H9 (cell line): ENCODE measurements at regions not wholly inside any gene's neighbourhood (a gene's known extent, or its start where the extent isn't known, plus 50 kb on each side); places are given as distances from the start of the nearest gene placed in this dataset.
"Not testable (repeated sequence)": the region's sequence is repeated elsewhere in the genome, so short reads cannot be mapped to it uniquely, and the experiment has no call there.

Experiments used
- DNase-seq: peaks from one replicate; pipeline ENCODE4 v3.0.0-alpha.2; 2017
- H2AFZ ChIP-seq: one replicate; pipeline ENCODE4 v1.6.1; 2013; ENCODE audit warnings: mild to moderate bottlenecking, low read length, control low read depth, moderate library complexity
- H2AK5ac ChIP-seq: 2 replicates; pipeline ENCODE4 v1.6.1; 2013; ENCODE audit warnings: low read length, control low read depth, mixed read lengths; ENCODE audit not compliant: insufficient read length
- H2BK120ac ChIP-seq: one replicate; pipeline ENCODE4 v1.6.1; 2013; ENCODE audit warnings: low read depth, mild to moderate bottlenecking, low read length, control low read depth, inconsistent platforms; ENCODE audit not compliant: poor library complexity, severe bottlenecking
- H2BK12ac ChIP-seq: 2 replicates; pipeline ENCODE4 v1.6.1; 2013; ENCODE audit warnings: low read length, control low read depth, mixed read lengths, low read depth; ENCODE audit not compliant: insufficient read length
- H2BK15ac ChIP-seq: 2 replicates; pipeline ENCODE4 v1.6.1; 2013; ENCODE audit warnings: low read depth, low read length, control low read depth
- H2BK20ac ChIP-seq: one replicate; pipeline ENCODE4 v1.6.1; 2013; ENCODE audit warnings: low read depth, mild to moderate bottlenecking, low read length, control low read depth, inconsistent platforms; ENCODE audit not compliant: poor library complexity, severe bottlenecking
- H2BK5ac ChIP-seq: 2 replicates; pipeline ENCODE4 v1.6.1; 2013; ENCODE audit warnings: low read length, control low read depth, mixed read lengths; ENCODE audit not compliant: insufficient read length
- H3K14ac ChIP-seq: 2 replicates; pipeline ENCODE4 v1.6.1; 2013; ENCODE audit warnings: low read length, control low read depth; ENCODE audit not compliant: insufficient read depth
- H3K18ac ChIP-seq: 2 replicates; pipeline ENCODE4 v1.6.1; 2013; ENCODE audit warnings: low read depth, mild to moderate bottlenecking, mixed read lengths, low read length, control low read depth; ENCODE audit not compliant: insufficient read length
- H3K23ac ChIP-seq: 2 replicates; pipeline ENCODE4 v1.6.1; 2013; ENCODE audit warnings: low read length, control low read depth, mixed read lengths, low read depth; ENCODE audit not compliant: insufficient read length
- H3K23me2 ChIP-seq: 2 replicates; pipeline ENCODE4 v1.6.1; 2013; ENCODE audit warnings: low read depth, mild to moderate bottlenecking, mixed read lengths, low read length, control low read depth; ENCODE audit not compliant: insufficient read length, poor library complexity, severe bottlenecking
- H3K27ac ChIP-seq: 2 replicates; pipeline ENCODE4 v1.5.1; 2013; ENCODE audit warnings: low read length, control low read depth, mixed read lengths, low read depth; ENCODE audit not compliant: insufficient read length
- H3K27me3 ChIP-seq: 2 replicates; pipeline ENCODE4 v1.6.1; 2013; ENCODE audit warnings: low read length, control low read depth, inconsistent platforms; ENCODE audit not compliant: insufficient read depth
- H3K4ac ChIP-seq: 2 replicates; pipeline ENCODE4 v1.6.1; 2013; ENCODE audit warnings: low read depth, mild to moderate bottlenecking, control low read depth, inconsistent platforms, low read length, moderate library complexity
- H3K4me1 ChIP-seq: 2 replicates; pipeline ENCODE4 v1.6.1; 2013; ENCODE audit warnings: low read length, control low read depth, inconsistent platforms; ENCODE audit not compliant: insufficient read depth
- H3K4me2 ChIP-seq: 2 replicates; pipeline ENCODE4 v1.6.1; 2013; ENCODE audit warnings: low read length, control low read depth, mixed read lengths; ENCODE audit not compliant: insufficient read length, insufficient read depth
- H3K56ac ChIP-seq: 2 replicates; pipeline ENCODE4 v1.6.1; 2013; ENCODE audit warnings: low read depth, mild to moderate bottlenecking, mixed read lengths, low read length, control low read depth; ENCODE audit not compliant: insufficient read length
- H3K79me1 ChIP-seq: 2 replicates; pipeline ENCODE4 v1.6.1; 2013; ENCODE audit warnings: low read depth, mild to moderate bottlenecking, moderate library complexity, low read length, control low read depth, inconsistent platforms; ENCODE audit not compliant: insufficient read depth, poor library complexity, severe bottlenecking
- H3K79me2 ChIP-seq: 2 replicates; pipeline ENCODE4 v1.6.1; 2013; ENCODE audit warnings: low read length, control low read depth, inconsistent platforms; ENCODE audit not compliant: insufficient read depth
- H3K9ac ChIP-seq: 2 replicates; pipeline ENCODE4 v1.6.1; 2013; ENCODE audit warnings: low read length, control low read depth, mixed read lengths; ENCODE audit not compliant: insufficient read length; ENCODE audit errors: extremely low read depth
- H3K9me3 ChIP-seq: one replicate; pipeline ENCODE4 v1.6.1; 2013; ENCODE audit warnings: low read depth, low read length, inconsistent platforms; ENCODE audit not compliant: control insufficient read depth
- H3T11ph ChIP-seq: one replicate; pipeline ENCODE4 v1.6.1; 2013; ENCODE audit warnings: mild to moderate bottlenecking, low read length, control low read depth, inconsistent platforms
- H4K20me1 ChIP-seq: one replicate; pipeline ENCODE4 v1.6.1; 2013; ENCODE audit not compliant: control insufficient read depth, insufficient read length, insufficient read depth
- H4K5ac ChIP-seq: 2 replicates; pipeline ENCODE4 v1.6.1; 2013; ENCODE audit warnings: low read depth, mild to moderate bottlenecking, mixed read lengths, low read length, control low read depth; ENCODE audit not compliant: insufficient read length
- H4K8ac ChIP-seq: replicated peaks from 2 replicates; pipeline ENCODE4 v1.6.1; 2013; ENCODE audit warnings: low read length, control low read depth, mixed read lengths, low read depth; ENCODE audit not compliant: insufficient read length
- H4K91ac ChIP-seq: 2 replicates; pipeline ENCODE4 v1.6.1; 2013; ENCODE audit warnings: low read depth, mild to moderate bottlenecking, moderate library complexity, mixed read lengths, low read length, control low read depth; ENCODE audit not compliant: insufficient read length
- H3K27ac Mint-ChIP-seq, 3 experiments: 2 replicates in 2 of 3; 3 replicates in 1 of 3; pipeline ENCODE4 v1.8.0; 2020 to 2021; ENCODE audit warnings: mixed read lengths in 3 of 3, mild to moderate bottlenecking in 1 of 3, moderate library complexity in 1 of 3
- H3K27me3 Mint-ChIP-seq: 2 replicates; pipeline ENCODE4 v1.8.0; 2021; ENCODE audit warnings: low read depth, mild to moderate bottlenecking, moderate library complexity, mixed read lengths
- H3K36me3 Mint-ChIP-seq, 3 experiments: 2 replicates in 2 of 3; 3 replicates in 1 of 3; pipeline ENCODE4 v1.8.0; 2020 to 2021; ENCODE audit warnings: low read depth in 3 of 3, mixed read lengths in 3 of 3; ENCODE audit not compliant: insufficient read depth in 1 of 3
- H3K4me1 Mint-ChIP-seq, 2 experiments: 2 replicates each; pipeline ENCODE4 v1.8.0; 2020; ENCODE audit warnings: mixed read lengths in 2 of 2
- H3K4me3 Mint-ChIP-seq, 2 experiments: 2 replicates in 1 of 2; 3 replicates in 1 of 2; pipeline ENCODE4 v1.8.0; 2020 to 2021; ENCODE audit warnings: mild to moderate bottlenecking in 2 of 2, mixed read lengths in 2 of 2, moderate library complexity in 1 of 2
- H3K9me3 Mint-ChIP-seq, 2 experiments: 2 replicates in 1 of 2; 3 replicates in 1 of 2; pipeline ENCODE4 v1.8.0; 2020; ENCODE audit warnings: mild to moderate bottlenecking in 2 of 2, mixed read lengths in 2 of 2, moderate library complexity in 1 of 2
- WGBS: extraction: QIAGEN DNeasy Blood & Tissue Kit; methylation state at CpG from one replicate; pipeline ENCODE4 v1.1.7; 2013; ENCODE audit warnings: missing lambda C conversion rate, low lambda C conversion rate, mixed read lengths; ENCODE audit not compliant: insufficient read length; ENCODE audit errors: extremely low coverage; 5-methylcytosine and 5-hydroxymethylcytosine counted together

GRCh38 chr9:65223986-65224385 is 61.0 kb downstream of the FOXD4L5 start:
- H3K4me1 Mint-ChIP-seq, H3K4ac ChIP-seq, H3K27me3 ChIP-seq, H3K27ac Mint-ChIP-seq, H3K4me1 ChIP-seq, H3K23me2 ChIP-seq, H3K36me3 Mint-ChIP-seq, DNase-seq, H2BK20ac ChIP-seq, H2BK12ac ChIP-seq, H3T11ph ChIP-seq, H3K18ac ChIP-seq, H4K20me1 ChIP-seq, H4K5ac ChIP-seq, H2BK5ac ChIP-seq, H3K9ac ChIP-seq, H2BK120ac ChIP-seq, H3K14ac ChIP-seq, H3K56ac ChIP-seq, H2BK15ac ChIP-seq, H3K79me1 ChIP-seq, H3K4me2 ChIP-seq, H3K27ac ChIP-seq, H3K79me2 ChIP-seq, H4K8ac ChIP-seq, H2AFZ ChIP-seq, H4K91ac ChIP-seq, H3K9me3 ChIP-seq, H3K4me3 Mint-ChIP-seq, H3K23ac ChIP-seq, H3K27me3 Mint-ChIP-seq, H2AK5ac ChIP-seq, H3K9me3 Mint-ChIP-seq: not testable (repeated sequence)
- no CpG with 5 or more reads among the region's 2 CpGs for WGBS

- not testable (repeated sequence) for H3K79me1 ChIP-seq, H3K4me1 Mint-ChIP-seq, H3K4me2 ChIP-seq, H3K14ac ChIP-seq, H3K4me3 Mint-ChIP-seq, H2AK5ac ChIP-seq, H3K9me3 ChIP-seq, H3K36me3 Mint-ChIP-seq, H2BK5ac ChIP-seq, H3K4me1 ChIP-seq, H3K18ac ChIP-seq, H3K56ac ChIP-seq, H4K8ac ChIP-seq, H4K5ac ChIP-seq, H2BK20ac ChIP-seq, H3K4ac ChIP-seq, H2BK15ac ChIP-seq, H3K9ac ChIP-seq, H3K27me3 ChIP-seq, H2BK12ac ChIP-seq, H4K91ac ChIP-seq, H3K27ac ChIP-seq, H2AFZ ChIP-seq, H3K27ac Mint-ChIP-seq, H2BK120ac ChIP-seq, H3K23ac ChIP-seq, H4K20me1 ChIP-seq, H3T11ph ChIP-seq, H3K79me2 ChIP-seq, DNase-seq, H3K23me2 ChIP-seq
- peaks cover 36% of the 10 kb centered on the region for H3K27me3 Mint-ChIP-seq
- peaks cover 9 to 22% of the 10 kb centered on the region in 2 experiments for H3K9me3 Mint-ChIP-seq
These were observed 76.2 kb downstream of the FOXD4L5 start for GRCh38 chr9:65208834-65209233.

DNA sequence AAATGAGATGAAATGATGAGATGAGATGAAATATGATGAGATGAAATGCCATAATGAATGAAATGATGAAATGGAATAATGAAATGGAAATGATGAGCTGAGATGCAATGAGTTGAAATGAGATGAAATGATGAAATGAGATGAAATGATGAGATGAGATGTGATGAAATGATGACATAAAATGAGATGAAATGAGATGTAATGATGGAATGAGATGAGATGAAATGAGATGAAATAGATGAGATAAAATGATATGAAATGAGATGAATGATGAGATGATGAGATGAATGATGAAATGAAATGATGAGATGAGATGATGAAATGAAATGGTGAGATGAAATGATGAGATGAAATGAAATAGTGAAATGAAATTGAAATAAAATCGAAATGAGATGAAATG is 77.7 kb downstream of the FOXD4L5 start:
- H3T11ph ChIP-seq, H4K91ac ChIP-seq, H3K4me1 Mint-ChIP-seq, H3K4me1 ChIP-seq, H2AFZ ChIP-seq, H4K20me1 ChIP-seq, H3K79me2 ChIP-seq, H3K36me3 Mint-ChIP-seq, H3K9ac ChIP-seq, H3K79me1 ChIP-seq, H3K4ac ChIP-seq, H2BK20ac ChIP-seq, H2AK5ac ChIP-seq, H3K9me3 ChIP-seq, H3K4me2 ChIP-seq, H3K4me3 Mint-ChIP-seq, H3K56ac ChIP-seq, H2BK120ac ChIP-seq, H3K14ac ChIP-seq, H3K18ac ChIP-seq, H2BK12ac ChIP-seq, H3K23ac ChIP-seq, DNase-seq, H3K27ac ChIP-seq, H4K8ac ChIP-seq, H3K23me2 ChIP-seq, H2BK5ac ChIP-seq, H3K27ac Mint-ChIP-seq, H3K27me3 ChIP-seq, H2BK15ac ChIP-seq, H4K5ac ChIP-seq: not testable (repeated sequence)
- peaks cover 9 to 22% of the 10 kb centered on the region in 2 experiments for H3K9me3 Mint-ChIP-seq
- WGBS, result no CpG with 5 or more reads among the region's 1 CpG
- peaks cover 36% of the 10 kb centered on the region for H3K27me3 Mint-ChIP-seq
